HG02981 (cell line): ENCODE measurements at regions not wholly inside any gene's neighbourhood (a gene's known extent, or its start where the extent isn't known, plus 50 kb on each side); places are given as distances from the start of the nearest gene placed in this dataset.
"Not testable (repeated sequence)": the region's sequence is repeated elsewhere in the genome, so short reads cannot be mapped to it uniquely, and the experiment has no call there.

Experiments used
- ATAC-seq: cut with Tn5 transposase; IDR thresholded peaks from one replicate; pipeline ENCODE4 v1.9.1; 2021; ENCODE audit warnings: mild to moderate bottlenecking, moderate library complexity; ENCODE audit not compliant: unreplicated experiment

DNA sequence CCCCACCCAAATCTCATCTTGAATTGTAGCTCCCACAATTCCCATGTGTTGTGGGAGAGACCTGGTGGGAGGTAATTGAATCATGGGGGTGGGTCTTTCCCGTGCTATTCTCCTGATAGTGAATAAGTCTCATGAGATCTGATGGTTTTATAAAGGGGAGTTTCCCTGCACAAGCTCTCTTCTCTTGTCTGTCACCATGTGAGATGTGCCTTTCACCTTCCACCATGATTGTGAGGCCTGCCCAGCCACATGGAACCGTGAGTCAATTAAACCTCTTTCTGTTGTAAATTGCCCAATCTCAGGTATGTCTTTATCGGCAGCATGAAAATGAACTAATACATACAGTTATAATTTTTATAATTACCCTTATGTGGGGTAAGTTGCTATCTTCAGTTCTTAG, 952.3 kb upstream of the PCDH20 start:
- not testable (repeated sequence) for ATAC-seq

DNA sequence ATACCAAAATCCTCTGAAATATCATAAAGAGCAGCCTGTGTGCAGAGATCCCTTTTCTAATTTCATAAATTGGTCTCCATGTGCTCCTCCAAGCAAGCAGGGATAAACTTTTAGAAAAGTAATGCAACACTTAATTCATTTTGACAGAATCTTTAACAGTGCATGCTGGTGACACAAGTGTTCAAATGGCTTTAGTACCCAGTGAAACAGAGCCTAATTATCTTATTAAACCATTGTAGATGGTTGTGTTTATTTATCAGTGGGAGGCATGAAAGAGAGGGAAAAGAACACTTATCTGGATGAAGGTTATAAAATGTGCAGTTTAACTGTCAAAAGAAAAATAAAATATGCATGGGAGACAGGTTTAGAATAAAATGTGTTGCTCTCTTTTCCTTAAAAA, 945.0 kb upstream of the PCDH20 start:
- ATAC-seq: no peak

DNA sequence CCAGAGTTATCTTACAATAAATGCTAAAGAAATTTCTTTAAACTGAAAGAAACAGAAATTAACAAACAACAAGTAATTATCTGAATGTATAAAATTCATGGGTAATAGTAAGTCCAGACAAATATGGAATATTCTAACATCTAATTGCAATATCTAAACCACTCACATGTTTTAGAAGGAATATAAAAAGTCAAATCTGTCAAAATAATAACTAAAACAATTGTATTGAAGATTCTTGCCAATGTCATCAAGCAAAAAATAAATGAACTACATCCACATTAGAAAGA, 942.9 kb upstream of the PCDH20 start:
- no peak for ATAC-seq

DNA sequence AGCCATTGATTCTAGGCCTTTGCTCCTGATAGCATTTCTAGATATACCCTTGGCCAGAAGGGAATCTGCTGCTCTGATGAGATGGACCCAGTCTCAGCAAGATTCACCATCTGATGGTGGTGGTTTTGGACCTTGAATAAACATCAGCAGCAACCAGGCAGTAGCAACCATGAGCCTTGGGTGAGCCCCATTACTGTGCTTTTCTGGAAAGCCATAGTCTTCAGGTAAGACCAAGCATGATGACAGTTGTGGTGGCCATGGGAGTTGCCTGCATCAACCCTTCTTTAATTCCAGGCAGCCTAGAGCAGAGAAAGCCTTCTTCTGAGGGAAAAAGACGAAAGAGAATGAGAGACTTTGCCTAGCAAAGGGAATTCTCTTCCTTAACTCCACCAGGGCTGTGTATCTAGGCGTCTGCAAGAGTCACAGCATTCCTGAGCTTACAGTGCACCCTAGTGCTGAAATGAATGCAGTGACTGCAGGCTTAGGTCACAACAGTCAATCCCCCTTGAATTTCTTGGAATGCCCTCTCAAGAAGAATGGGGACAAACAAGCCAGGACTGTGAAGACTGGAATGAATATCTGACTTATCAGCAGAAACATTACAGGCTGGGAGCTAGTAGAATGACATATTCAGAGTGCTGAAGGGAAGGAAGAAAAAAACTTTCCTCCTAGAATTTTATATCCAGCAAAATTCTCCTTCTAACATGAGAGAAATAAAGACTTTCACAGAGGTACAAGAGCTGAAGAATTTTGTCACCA, 942.4 kb upstream of the PCDH20 start:
- peak; percentile 70 for ATAC-seq

DNA sequence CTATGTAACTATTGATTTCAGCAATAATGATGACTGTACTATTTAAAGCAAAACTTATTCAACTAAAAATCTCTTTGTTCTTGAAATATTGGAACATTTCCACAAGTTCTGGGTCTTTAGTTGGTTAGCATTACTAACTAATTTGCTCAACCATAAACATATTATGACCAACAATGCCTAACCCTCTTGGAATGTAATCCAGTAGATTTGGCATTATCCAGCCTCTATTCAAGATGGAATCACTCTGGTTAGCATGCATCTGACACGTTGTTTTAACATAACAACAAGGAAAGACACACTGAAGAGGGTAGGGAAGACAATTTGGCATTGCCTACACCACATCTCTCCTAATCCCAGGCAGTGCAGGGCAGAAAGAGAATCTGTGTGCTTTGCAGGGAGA, 941.3 kb upstream of the PCDH20 start:
- no peak for ATAC-seq

DNA sequence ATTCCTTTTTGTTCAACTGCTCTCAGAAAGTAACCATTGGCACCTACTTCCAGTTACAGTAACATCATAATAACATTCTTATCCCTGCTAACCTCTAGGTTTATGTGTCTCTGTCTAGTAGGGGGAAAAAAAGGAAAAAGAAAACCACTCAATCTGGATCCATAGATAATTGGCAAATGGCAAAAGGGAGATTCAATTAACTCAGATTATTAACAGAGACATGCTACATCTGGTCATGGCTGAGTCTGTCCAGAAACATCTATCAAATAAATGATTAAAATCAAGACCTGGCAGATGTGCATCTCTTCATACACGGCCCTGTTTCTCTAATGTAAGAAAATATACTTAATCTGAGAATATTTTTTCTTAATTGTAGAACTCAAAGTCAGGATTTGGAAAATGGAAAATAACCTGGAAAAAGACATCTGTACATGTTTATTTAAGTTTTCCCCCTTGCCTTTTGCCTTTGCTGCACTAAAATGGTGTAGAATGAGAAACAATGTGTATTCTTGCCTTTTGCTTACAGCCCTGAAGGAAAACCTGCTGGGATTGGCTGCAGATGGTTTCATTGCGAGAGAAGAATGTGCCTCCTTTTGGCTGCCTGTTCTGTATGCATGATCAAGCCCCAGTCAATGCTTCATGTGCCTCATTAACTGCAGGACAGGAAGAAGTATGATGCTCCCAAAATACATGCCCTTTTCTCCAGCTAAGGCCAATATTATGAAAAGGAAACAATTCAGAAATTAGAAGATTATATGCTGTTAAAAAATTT, 921.6 kb upstream of the PCDH20 start:
- no peak for ATAC-seq

DNA sequence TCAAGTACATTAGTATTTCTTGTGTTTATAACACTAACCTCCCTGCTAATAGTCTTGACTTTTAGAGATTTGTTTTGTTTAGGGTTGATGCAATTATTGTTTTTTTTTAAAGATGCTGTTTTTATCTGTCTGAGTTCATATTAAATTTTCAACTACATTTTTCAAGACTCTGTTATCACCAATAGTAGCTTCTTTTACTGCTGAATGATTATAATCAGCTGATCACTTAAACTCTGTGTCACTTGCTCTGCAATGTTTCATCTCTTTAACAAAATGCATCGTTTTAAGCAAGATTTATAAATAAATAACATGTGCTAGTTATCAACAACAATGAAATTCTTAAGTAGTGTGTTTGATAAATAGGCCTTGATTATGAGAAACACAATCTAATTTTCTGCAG, 920.9 kb upstream of the PCDH20 start:
- ATAC-seq: no peak

DNA sequence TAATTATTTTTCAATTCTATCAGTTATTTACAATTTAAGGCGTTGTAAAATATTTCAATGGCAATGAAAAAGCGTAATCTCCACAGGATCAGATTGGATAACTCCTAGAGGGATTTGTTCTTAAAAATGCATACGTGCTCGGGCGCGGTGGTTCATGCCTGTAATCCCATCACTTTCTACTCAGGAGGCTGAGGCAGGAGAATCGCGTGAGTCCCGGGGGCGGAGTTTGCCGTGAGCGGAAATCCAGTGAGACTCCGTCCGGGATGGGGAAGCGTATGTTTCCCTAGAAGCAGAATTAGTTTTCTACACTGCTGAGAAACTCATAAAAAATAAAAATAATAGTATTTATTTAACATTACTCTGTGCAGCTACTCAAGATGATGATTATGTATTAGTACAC, 917.8 kb upstream of the PCDH20 start:
- ATAC-seq: no peak

DNA sequence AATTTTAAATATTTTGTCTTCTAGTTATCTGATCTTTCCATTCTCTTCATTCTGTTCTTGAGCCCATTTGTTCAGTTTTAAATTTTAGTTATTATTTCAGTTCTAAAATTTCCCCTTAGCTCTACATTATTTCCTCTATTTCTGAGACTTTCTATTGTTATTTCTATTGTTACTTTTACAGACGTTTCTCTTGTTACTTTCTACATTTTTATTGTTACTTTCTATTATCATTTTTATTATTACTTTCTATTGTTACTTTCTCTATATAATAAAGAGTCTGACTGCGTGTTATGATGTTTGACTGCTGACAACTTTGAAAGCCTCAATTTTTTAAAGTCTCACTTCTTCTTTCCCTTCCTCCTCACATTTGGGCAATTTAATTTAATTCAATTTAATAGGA, 915.7 kb upstream of the PCDH20 start:
- ATAC-seq: no peak

DNA sequence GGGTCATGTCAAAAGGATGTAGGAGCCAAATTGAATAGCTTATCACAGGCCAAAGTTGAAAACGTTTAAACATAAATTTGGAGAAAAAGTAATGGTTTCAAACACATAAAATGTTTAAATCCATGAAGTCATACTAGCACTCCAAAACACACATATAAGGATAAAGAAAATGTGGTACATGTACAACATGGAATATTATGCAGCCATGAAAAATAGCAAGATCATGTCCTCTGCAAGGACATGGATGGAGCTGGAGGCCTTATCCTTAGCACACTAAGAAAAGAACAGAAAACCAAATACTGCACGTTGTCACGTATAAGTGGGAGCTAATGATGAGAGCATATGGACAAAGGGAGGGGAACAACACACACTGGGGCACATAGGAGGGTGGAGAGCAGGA, 911.7 kb upstream of the PCDH20 start:
- ATAC-seq: no peak

DNA sequence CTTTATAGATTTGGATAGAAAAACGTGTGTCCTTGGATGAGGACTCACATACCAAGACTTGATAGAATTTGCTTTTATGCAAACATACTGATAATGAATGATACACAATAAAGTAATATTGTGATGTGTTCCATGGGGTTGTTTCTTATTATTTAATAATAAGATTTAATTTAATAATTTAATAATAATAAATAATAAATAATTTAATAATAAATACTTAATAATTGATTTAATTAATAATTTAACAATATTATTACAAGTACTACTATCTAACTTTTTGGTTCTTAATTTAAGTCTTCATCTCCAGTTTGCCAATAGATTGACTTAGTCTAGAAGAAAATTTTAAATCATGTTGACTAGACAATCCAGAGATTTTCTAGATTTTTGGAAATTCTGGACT, 909.2 kb upstream of the PCDH20 start:
- no peak for ATAC-seq

DNA sequence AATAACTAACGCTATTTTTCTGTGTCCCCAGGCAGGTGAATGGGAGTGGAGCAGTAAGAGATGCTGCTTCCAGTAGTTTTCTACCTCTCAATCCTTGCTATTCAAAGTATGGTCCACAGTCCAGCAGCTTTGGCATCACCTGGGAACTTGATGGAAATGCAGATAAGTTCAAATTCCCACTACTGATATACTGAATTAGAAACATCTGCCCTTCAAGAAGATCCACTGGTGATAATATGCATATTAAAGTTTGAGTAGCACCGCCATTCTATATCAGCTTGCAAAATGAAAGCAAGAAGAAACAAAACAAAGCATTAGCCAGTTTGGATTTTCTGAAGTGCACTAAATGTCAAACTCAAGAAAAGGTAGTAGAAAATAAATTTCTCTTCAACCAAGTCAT, 906.2 kb upstream of the PCDH20 start:
- no peak for ATAC-seq

DNA sequence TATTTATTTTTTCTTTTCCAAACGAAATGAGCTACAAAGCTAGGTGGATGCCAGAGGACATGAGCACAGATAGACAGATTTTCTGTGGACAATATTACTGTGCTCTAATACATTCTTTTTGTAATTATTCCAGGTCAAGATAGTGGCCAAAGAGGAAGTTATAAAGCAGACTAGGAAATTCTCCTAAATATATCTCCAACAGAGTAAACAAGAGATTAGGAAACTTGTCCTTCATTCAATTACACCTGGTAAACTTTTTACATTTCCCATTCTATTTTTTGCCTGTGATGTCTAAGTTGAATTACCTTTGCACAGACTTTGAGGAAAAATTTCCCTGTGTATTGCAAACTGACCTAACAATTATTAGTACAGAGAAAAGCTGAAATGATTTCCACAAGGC, 905.5 kb upstream of the PCDH20 start:
- no peak for ATAC-seq

DNA sequence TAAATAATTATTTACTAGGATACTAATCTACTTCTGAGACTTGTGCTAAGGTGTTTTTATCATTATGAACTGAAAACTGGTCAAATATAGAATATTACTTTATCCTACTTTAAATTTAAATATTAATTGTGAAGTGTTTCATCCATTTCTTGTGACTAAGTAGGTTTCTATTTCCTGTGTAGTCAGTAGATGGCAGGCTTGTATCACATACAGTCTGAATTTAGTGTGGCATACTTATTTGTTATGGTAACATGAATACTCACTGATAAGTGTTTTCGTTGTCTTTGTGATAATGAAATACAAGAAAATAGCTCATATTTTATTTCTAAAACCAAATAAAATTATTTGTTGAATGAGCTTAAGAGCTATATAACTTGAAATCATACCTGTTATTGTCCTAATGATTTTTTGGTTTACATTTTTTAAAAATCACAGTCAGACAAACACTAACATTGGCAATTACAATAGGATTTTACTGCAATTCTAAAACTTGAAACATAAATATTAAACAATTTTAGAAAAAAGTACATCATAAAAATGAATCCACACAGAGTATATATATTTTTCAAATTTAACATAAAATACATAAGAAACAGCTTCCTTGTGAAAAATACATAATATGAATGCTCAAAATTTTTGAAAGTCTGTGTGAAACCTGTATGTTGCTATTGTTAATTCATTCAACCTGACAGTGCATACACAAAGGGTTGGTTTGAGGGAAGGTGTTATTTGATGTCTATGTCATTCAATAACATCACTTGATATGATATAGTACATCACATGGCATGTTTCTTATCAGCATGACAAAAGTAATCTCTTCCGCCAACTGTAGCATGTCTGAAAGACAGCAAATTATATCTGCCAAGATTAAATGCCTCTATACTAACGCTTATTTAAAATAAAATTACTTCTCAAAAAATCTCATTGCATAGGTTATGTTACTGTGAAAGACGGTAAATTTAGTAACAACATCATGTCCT, 904.8 kb upstream of the PCDH20 start:
- no peak for ATAC-seq

DNA sequence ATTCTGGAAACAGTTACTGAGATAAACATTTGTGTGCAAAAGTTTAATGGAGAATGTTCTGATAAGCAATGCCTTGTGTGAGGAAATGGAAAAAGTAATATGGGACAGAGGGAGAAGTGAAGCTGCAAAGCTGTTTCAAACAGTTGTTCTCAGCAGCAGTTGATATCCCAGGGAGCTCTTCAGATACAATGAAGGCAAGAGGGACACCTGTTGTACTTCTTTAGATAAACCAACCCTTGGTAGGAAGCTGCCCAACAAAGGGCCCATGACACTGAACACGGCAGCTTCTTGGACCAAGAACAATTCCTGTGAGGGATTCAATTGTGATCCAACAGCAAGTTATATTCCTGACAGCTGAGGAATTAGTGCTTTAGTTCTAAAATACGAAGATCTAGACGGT, 894.3 kb upstream of the PCDH20 start:
- no peak for ATAC-seq

DNA sequence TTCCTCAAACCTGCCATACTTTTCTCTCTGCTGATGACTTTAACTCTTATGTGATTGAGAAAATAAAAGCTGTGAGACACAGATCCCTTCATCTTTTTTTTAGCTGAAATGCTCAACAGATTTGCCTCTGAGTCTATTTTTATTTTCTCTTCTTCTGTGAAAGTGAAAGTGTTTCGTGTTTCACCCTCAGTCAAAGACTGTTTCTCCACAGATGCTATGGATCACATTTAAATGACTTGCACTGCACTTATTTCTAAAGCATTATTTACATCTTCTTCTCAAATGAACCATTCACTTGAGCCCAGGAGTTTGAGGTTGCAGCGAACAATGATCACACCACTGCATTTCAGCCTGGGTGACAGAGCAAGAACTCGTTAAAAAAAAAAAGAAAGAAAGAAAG, 890.1 kb upstream of the PCDH20 start:
- ATAC-seq: peak; percentile 72

DNA sequence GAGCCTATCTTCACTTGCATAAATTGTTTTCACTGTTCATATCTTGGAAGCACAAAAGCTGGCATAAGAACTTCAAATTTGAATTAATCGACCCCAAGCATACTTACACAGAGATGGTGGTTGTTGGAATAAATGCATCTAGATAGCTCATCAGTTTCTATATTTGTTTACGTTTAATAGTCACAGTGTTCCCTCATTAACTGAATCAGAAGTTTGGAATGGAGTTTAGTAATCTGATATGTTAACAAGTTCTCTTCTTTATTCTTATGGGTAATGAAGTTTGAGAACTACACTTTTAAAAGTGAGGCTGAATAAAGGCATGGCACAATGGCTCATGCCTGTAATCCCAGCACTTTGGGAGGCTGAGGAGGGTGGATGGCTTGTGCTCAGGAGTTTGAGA, 886.7 kb upstream of the PCDH20 start:
- no peak for ATAC-seq

DNA sequence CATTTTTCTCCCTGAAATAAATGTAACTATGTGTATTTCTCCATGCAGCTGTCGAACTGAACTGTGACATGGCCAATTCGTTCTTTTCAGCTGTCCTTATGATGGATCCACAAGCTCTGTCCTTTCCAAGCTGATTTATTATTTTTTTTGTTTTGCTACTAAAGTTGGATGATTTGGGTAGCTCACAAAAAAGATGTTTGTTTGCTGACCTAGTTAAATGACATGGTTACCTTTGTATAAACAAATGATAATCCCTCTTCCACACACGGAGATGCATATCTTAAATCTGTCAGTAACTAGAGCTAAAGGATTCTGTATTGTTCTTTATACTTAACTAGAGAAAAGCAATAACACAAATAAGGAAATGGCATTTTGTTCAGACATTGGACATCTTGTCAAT, 884.3 kb upstream of the PCDH20 start:
- no peak for ATAC-seq

DNA sequence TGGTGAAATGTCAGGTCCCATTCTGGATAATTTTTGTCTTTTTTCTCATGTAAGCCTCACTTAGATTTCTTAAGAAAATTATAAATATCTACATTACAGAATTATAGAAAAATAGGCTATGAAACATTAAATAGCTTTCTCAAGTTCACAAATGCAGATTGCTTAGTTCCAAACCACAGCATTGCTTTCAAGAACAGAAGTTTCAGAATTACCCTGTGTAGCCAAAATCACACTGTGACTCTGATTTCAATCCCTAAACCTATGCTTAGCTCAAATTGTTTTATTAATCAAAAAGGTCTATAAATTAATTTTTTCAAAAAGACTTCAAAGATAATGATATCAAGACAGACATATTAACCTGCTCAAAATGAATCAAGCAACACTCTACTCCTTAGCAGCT, 881.2 kb upstream of the PCDH20 start:
- no peak for ATAC-seq

DNA sequence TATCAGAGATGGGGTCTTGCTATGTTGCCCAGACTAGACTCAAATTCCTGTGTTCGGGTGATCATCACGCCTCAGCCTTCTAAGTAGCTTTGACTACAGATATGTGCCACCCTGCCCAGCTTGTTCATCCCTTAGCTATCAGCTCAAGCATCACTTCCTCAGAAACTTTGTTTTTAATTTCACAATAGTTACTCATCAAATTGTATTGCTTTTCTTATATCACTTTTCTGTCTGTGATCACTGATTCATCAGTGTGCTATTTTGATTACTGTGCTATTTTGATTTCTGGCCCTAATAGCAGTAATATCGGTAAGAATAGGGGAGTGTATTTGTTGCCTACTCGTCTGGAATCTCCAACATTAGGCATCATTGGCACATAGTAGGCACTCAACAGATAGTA, 878.6 kb upstream of the PCDH20 start:
- no peak for ATAC-seq

DNA sequence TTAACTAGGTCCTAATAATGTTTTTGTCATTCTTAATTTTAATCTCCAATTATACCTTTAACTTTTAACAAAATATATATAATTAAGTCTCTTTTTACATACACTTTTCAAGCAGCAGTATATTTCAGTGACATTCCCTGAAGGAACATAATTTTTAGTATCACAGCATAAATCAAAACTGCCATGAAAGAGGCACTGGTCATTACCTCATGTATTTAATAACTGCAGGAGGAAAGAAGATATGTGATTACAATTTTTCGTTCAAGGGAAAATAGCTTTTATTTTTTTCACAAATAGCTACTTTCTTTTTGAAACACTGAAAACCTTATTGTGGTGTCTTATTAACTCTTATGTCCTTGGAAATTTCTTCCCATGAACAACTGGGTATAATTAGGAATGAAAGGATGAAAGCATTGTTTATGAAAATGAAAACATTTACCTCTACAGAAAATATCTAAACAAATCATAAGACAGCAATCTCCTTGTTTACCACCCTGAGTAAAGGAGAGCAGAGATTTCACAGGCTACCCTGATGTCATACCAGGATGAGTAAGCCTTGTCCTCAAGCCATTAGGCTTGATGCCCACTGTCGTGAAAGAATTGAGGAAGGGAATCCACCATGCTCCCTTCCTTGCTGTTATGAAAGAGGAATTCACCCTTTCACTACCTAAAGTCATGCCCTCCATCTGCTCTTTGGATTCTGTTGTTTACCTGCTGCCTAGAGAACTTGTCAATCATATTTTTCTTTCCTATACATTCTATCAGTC, 877.2 kb upstream of the PCDH20 start:
- ATAC-seq: no peak
